Smooth muscle cell of the brain vasculature (primary cell): ENCODE measurements at regions not wholly inside any gene's neighbourhood (a gene's known extent, or its start where the extent isn't known, plus 50 kb on each side); places are given as distances from the start of the nearest gene placed in this dataset.
A peak's percentile ranks its signal among the peaks of the same experiment; 100 is the strongest.

Experiments
- DNase-seq: peaks from one replicate; pipeline ENCODE4 v3.0.0-alpha.2; 2012; ENCODE audit warnings: low read depth, low spot score

GRCh38 chr9:108196332-108197007 lies 659.3 kb downstream of the ACTL7B start:
- DNase-seq, result no peak

GRCh38 chr9:108194154-108194553 lies 661.6 kb downstream of the ACTL7B start:
- DNase-seq, result no peak

DNA sequence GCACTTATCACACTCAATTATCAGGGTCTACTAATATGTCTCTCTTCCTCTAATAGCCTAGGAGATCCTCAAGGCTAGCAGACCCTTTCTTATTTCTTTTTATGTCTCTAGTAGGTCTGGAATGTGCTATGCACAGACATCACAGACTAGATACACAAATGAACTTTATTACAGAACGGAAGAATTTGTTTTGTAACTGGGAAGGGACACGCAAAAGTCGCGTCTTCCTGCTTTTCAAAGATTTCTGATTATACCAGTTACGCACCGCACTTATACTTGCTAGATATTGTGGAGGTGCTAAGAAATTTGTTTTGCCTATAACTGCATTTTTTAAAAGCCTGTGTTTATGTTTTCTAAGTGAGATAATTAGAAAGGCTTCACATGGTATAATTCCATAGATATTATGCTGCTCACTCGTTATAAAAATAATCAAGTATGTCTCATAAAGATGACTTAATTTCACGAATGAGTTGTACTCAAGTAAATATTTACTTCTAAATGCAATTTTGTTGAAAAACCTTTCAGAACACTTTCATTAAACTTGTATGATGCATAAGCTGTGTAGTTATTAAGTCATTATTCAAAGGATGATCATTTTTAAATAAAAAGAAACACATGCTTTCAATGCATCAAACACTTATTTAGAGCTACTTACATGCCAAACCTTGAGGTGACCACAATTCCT lies 662.6 kb downstream of the ACTL7B start:
- no peak for DNase-seq

DNA sequence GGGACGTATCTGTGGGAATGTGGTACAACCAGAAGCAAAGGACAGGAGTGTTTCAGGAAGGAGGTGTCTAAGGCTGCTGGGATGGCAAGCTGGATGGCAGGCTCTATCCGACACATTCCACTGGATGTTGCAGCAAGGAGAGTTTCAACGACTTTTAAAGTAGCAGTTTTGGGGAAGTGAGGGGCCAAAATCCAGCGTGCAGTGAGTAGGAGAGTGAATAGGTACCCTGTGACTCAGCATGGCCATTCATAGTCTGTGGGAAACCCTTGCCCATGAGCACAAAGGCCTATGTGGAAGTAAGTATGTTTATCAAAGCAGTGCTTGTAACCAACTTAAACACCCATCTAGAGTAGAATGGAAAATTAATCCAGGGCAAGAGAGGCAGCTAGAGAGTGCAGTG lies 664.7 kb downstream of the ACTL7B start:
- no peak for DNase-seq

DNA sequence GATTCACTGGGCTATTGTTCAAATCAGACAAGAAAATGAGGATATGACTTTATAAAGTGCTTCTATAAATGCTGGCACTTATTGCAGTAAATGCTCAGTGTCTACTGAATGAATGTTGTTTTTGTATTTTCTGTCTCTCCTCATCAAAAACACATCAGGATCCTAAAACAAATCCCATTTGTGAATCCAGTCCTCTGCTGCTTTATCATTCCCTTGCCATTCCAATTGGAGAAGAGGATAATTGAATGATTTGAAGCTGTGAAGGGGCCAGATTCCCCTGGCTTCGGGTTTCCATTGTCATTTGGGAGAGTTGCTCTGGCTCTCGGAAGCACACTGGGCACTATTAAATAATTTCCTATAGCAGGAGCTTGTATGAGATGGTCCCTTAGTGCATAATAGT lies 666.8 kb downstream of the ACTL7B start:
- DNase-seq, result no peak

DNA sequence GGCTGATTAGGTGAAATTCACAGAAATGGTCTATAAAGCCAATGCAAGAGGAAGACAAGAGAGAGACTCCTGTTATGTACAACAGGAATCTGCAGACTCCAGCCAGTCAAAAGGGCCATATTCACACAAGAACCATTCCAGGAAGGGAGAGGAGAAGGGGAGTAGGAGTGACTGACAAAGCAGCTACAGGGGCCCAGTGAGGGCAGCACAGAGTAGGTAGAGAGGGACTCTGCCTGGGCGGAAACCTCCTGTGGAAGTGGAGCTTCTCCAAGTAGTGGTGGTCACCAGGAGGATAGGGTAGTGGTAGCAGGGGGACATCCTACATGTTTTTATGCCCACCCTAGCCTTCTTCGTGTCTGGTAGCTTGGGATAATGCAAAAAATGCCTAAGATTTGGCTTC lies 667.3 kb downstream of the ACTL7B start:
- no peak for DNase-seq

GRCh38 chr9:108186642-108187395 lies 669.0 kb downstream of the ACTL7B start:
- DNase-seq, result no peak

DNA sequence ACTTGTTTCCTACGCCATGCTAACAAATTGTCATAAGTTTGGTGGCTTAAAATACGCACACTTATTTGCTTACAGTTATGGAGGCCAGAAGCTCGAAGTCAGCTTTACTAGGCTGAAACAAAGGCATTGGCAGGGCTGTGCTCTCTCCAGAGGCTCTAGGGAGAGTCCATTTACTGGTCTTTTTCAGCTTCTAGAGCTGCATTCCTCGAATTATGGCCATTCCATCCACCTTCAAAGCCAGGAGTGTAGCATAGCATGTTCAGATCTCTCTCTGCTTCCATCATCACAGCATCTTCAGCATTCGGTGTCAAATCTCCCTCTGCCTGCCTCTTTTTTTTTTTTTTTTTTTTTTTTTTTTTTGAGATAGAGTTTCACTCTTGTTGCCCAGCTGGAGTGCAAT lies 670.2 kb downstream of the ACTL7B start:
- no peak for DNase-seq

DNA sequence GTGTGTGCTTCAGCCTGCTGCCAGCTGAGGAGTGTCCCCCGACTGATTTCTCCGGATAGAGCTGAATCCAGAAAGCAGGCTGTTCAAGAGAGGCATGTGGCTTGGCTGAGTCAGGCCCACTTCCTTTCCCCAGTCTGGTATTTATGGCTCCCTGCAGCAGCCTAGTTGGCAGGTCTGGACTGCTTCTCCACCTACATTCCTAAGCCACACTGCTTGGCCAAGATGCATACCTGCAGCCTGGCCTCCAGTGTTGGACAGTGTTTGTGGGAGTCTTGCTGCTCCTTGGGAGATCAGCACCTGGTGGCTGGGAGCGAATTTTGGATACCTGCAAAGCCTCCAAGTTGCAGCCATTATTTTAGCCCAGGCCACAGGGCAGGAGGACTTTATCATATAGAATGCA lies 670.8 kb downstream of the ACTL7B start:
- no peak for DNase-seq

DNA sequence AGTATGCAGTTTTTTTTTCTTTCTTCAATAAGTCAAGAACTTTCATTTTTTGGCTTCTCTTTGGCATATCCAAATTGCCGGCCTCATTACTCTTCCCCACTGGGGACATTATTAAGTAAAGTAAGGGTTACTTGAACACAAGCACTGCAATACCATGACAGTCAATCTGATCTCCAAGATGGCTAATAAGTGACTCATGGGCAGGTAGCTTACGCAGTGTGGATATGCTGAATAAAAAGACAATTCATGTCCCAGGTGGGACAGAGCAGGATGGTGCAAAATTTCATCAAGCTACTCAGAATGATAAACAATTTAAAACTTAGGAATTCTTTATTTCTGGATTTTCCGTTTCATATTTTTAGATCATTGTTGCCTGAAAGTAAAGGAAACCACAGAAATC lies 671.8 kb downstream of the ACTL7B start:
- no peak for DNase-seq

- DNase-seq, result no peak
These were observed 672.8 kb downstream of the ACTL7B start for GRCh38 chr9:108182950-108183381.

- DNase-seq, result no peak
These were observed 673.5 kb downstream of the ACTL7B start for GRCh38 chr9:108182270-108182669.

DNA sequence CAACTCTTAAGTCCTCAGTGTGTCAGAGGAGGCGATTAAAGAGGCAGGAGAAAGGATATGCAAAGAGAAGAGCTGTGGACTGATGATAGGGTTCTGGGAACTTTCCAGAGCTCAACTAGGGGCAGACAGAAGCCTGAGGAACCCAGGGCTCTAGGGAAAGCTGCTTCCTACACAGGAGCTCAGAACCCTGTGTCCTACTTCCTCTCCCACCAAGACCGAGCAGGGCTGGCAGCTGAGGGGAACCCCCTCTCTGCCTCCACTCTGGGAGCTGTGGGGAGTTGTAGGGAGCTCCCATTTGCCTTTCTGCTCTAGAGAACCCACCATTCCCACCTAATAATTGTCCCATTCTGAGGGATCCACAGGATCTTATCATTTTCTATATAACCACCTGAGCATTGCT lies 674.3 kb downstream of the ACTL7B start:
- DNase-seq, result no peak

DNA sequence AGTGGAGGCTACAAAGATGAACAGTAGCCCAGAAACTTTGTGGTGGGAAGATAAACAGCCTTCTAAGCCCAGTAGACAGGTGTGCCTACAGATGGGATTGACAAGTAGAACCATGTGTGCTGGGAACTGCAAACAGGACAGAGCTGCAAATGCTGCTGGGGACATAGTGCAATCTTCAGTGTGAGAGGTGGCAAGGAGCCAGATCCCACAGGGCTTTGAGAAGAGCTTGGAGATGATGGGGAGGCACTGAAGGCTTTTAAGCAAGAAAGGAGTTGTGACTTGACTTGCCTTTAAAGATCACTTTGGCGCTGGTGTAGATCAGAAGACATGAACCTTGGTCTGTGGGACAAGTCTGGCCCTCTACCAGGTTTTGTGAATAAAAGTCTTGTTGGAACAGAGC lies 675.2 kb downstream of the ACTL7B start:
- DNase-seq, result no peak

GRCh38 chr9:108178318-108178717 lies 677.5 kb downstream of the ACTL7B start:
- DNase-seq, result no peak

DNA sequence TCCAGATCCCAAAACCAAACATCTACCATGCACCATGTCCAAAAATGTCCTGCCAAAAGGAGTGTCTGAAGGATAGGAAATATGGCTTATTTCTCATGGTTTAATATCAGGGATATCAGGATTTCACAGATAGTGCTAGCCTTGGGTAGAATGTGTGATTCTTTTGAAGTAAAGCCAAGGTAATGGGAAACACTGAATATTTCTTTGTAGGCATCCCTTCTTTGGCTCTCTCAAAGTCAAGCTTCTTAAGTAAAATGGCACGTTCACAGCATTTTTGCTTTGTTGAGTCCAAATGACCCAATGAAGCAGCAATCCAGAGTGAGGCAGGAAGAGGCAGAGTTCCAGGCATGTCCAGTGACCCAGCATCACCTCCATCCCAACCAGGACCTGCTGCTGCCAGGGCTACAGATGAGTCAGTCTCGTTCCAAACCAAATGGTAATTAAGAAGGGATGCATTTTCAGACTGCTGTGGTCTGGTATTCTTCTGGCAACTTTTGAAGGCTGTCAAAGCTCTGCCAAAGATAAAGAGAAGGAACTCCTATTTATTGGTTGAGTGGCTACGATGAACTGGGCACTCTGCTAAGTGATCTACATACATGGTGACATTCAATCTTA lies 678.8 kb upstream of the KLF4 start:
- no peak for DNase-seq

DNA sequence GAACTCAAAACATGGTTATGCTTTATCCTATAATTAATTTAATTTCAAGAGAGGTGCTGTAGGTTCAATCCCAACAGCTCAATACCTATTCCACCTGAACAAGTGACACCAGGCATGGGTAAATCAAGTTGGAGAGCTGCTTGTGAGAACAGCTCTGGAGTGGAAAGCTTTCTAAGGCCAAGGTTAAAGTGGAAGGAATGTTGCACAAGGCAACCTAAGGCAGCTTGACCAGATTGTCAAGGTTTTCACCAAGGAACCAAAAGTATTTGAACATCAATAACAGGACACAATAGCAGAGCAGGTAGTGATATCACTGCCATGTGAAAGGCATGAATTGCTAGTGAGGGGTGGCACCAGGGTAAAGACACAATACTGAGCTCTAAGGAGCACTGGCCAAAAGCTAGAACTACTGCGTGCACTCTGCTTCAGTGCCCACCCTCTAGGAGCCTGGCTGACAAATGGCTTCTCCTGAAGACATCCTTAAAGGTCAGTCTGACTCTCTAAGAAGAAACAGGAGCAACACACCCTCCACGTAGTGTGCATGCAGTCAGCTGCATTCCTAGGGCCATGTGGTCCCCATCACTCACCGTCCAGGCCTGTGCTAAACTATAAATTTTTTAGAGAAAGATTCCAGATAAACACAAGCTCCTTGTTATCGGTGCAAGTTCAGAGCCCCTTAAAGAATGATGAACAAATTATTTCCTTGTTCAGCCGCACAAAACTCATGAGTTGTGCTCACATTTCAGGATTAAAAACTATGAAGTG lies 677.7 kb upstream of the KLF4 start:
- no peak for DNase-seq

DNA sequence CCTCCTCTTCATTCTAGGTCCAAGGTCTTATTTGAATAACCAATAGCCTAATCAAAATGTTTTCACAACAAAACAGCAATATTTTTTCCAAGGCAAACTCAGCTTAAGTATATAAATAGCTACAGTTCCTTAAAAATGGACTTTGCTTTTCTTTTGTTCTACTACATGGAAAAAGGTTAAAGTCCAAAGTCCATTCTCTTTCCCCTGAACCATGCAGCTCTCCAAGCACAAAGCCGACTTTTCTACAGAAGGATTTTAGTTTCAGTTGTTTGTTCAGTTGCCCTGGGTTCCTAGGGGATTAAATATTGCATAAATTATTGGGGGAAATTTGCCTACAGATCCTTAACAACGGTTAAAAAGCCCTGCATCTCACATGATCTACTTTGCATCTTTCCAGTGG lies 677.0 kb upstream of the KLF4 start:
- DNase-seq, result no peak

DNA sequence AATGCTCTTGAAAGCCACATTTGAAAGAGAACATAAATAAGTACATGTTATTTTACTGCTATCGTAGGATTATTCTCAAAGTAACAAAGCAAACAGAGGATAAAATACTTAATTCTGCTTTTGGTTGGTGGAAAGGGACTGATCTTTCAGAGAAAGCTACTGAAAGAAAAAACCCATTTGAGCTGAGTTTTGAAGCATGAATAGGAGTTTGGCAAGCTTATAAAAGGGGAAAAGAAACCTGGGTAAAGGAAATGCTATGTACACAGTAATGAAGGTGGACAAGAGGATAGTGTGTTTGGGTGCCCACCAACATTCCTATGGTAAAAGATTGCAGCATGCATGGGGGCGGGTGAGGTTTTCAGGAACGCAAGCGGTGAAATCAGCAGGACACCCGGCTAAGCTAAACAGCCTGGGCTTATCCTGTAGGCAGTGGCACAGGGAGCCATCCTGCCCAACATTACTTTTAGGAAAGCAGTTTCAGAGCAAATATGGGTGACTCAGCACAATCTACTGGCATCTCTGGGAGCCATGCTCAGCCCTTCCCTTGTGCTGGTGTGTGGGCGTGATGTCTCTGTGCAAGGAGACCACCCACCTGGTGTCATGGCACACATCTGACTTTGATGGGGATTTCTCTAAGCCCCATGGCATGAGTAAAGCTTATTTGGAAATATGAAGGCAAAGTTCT lies 673.9 kb upstream of the KLF4 start:
- DNase-seq, result no peak

DNA sequence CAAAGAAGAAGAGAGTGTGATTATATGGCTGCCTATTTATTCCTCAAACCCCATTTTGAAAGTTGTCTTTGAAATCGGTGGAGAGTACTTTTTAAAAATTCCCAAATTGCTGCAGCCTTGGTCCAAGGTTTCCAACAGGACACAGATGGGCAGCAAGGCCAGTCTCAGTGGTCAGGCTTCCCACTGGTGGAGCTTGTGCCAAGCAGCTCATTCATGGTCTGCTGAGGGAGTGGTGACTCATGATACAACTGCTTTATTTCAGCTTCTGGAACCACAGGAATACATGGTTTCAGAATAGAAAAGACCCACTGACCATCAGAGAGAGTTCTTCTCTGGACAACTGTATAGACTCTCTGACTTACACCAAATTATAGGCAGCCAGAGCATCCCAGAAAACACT lies 673.1 kb upstream of the KLF4 start:
- DNase-seq, result peak; percentile 32

- no peak for DNase-seq
These were observed 671.9 kb upstream of the KLF4 start for GRCh38 chr9:108161503-108161902.
